GM18511 (cell line): ENCODE measurements at regions not wholly inside any gene's neighbourhood (a gene's known extent, or its start where the extent isn't known, plus 50 kb on each side); places are given as distances from the start of the nearest gene placed in this dataset.
"Not testable (repeated sequence)": the region's sequence is repeated elsewhere in the genome, so short reads cannot be mapped to it uniquely, and the experiment has no call there.

Experiments used
- ATAC-seq: cut with Tn5 transposase; IDR thresholded peaks from one replicate; pipeline ENCODE4 v1.9.1; 2021; ENCODE audit warnings: mild to moderate bottlenecking, moderate library complexity; ENCODE audit not compliant: unreplicated experiment

GRCh38 chr12:115305275-115305674 lies 621.3 kb upstream of the TBX3 start:
- no peak for ATAC-seq

GRCh38 chr12:115303723-115304309 lies 619.8 kb upstream of the TBX3 start:
- no peak for ATAC-seq

GRCh38 chr12:115297445-115297844 lies 613.5 kb upstream of the TBX3 start:
- ATAC-seq = no peak

GRCh38 chr12:115296613-115297198 lies 612.7 kb upstream of the TBX3 start:
- no peak for ATAC-seq

- no peak for ATAC-seq
Observed at GRCh38 chr12:115295886-115296285, 611.9 kb upstream of the TBX3 start.

- no peak for ATAC-seq
Observed at GRCh38 chr12:115294453-115295133, 610.6 kb upstream of the TBX3 start.

- ATAC-seq = not testable (repeated sequence)
Observed at GRCh38 chr12:115285429-115285828, 601.5 kb upstream of the TBX3 start.

GRCh38 chr12:115273456-115273855 lies 589.5 kb upstream of the TBX3 start:
- no peak for ATAC-seq

GRCh38 chr12:115268451-115268850 lies 584.5 kb upstream of the TBX3 start:
- no peak for ATAC-seq

- no peak for ATAC-seq
Observed at GRCh38 chr12:115267891-115268290, 583.9 kb upstream of the TBX3 start.

- ATAC-seq = no peak
Observed at GRCh38 chr12:115267464-115267863, 583.5 kb upstream of the TBX3 start.

GRCh38 chr12:115264605-115265004 lies 580.6 kb upstream of the TBX3 start:
- ATAC-seq = no peak

GRCh38 chr12:115261691-115262398 lies 577.9 kb upstream of the TBX3 start:
- no peak for ATAC-seq

GRCh38 chr12:115260762-115261675 lies 577.0 kb upstream of the TBX3 start:
- no peak for ATAC-seq

GRCh38 chr12:115259968-115260747 lies 576.2 kb upstream of the TBX3 start:
- ATAC-seq = no peak

- no peak for ATAC-seq
Observed at GRCh38 chr12:115257791-115258190, 573.8 kb upstream of the TBX3 start.

GRCh38 chr12:115255962-115256361 lies 572.0 kb upstream of the TBX3 start:
- ATAC-seq = no peak

- ATAC-seq = no peak
Observed at GRCh38 chr12:115255257-115255656, 571.3 kb upstream of the TBX3 start.

GRCh38 chr12:115253049-115253448 lies 569.1 kb upstream of the TBX3 start:
- no peak for ATAC-seq

GRCh38 chr12:115251727-115252126 lies 567.8 kb upstream of the TBX3 start:
- ATAC-seq = no peak
